ENCODE measurements at regions not wholly inside any gene's neighbourhood (a gene's known extent, or its start where the extent isn't known, plus 50 kb on each side); places are given as distances from the start of the nearest gene placed in this dataset.
"Not testable (repeated sequence)": the region's sequence is repeated elsewhere in the genome, so short reads cannot be mapped to it uniquely, and the experiment has no call there.

GRCh38 chrX:34716302-34716701 is 59.2 kb upstream of the TMEM47 start:
- DNase-seq, result peak; percentile 1

- no peak for DNase-seq
Measured at GRCh38 chrX:34734383-34734782, 77.3 kb upstream of the TMEM47 start.

GRCh38 chrX:34744521-34744920 is 87.4 kb upstream of the TMEM47 start:
- DNase-seq, result no peak

GRCh38 chrX:34749896-34750295 is 92.8 kb upstream of the TMEM47 start:
- DNase-seq, result peak; percentile 4

GRCh38 chrX:34764852-34765361 is 107.8 kb upstream of the TMEM47 start:
- DNase-seq, result no peak

- DNase-seq, result no peak
Measured at GRCh38 chrX:34768290-34768689, 111.2 kb upstream of the TMEM47 start.

GRCh38 chrX:34770511-34770910 is 113.4 kb upstream of the TMEM47 start:
- no peak for DNase-seq

- DNase-seq, result no peak
Measured at GRCh38 chrX:34778916-34779315, 121.8 kb upstream of the TMEM47 start.

GRCh38 chrX:34790026-34790425 is 132.9 kb upstream of the TMEM47 start:
- no peak for DNase-seq

- DNase-seq, result no peak
Measured at GRCh38 chrX:34805951-34806350, 136.6 kb upstream of the FAM47B start.

- no peak for DNase-seq
Measured at GRCh38 chrX:34809096-34809495, 133.5 kb upstream of the FAM47B start.

- no peak for DNase-seq
Measured at GRCh38 chrX:34810364-34810763, 132.2 kb upstream of the FAM47B start.

- peak; percentile 25 for DNase-seq
Measured at GRCh38 chrX:34810916-34811315, 131.7 kb upstream of the FAM47B start.

GRCh38 chrX:34813618-34814017 is 129.0 kb upstream of the FAM47B start:
- DNase-seq, result no peak

- no peak for DNase-seq
Measured at GRCh38 chrX:34826964-34827363, 115.6 kb upstream of the FAM47B start.

- no peak for DNase-seq
Measured at GRCh38 chrX:34839451-34839850, 103.1 kb upstream of the FAM47B start.

GRCh38 chrX:34841205-34841604 is 101.4 kb upstream of the FAM47B start:
- DNase-seq, result not testable (repeated sequence)

- no peak for DNase-seq
Measured at GRCh38 chrX:34848281-34848680, 94.3 kb upstream of the FAM47B start.

GRCh38 chrX:34849371-34849770 is 93.2 kb upstream of the FAM47B start:
- no peak for DNase-seq

GRCh38 chrX:34859191-34859590 is 83.4 kb upstream of the FAM47B start:
- no peak for DNase-seq

GRCh38 chrX:34863906-34864305 is 78.7 kb upstream of the FAM47B start:
- no peak for DNase-seq

- DNase-seq, result no peak
Measured at GRCh38 chrX:34866646-34867045, 76.0 kb upstream of the FAM47B start.

GRCh38 chrX:34868633-34869032 is 74.0 kb upstream of the FAM47B start:
- DNase-seq, result no peak

- DNase-seq, result no peak
Measured at GRCh38 chrX:34873500-34874225, 68.9 kb upstream of the FAM47B start.

GRCh38 chrX:34874763-34875162 is 67.8 kb upstream of the FAM47B start:
- DNase-seq, result no peak

Data from eye (tissue), 1 donor.